ENCODE measurements at regions not wholly inside any gene's neighbourhood (a gene's known extent, or its start where the extent isn't known, plus 50 kb on each side); places are given as distances from the start of the nearest gene placed in this dataset.

DNA sequence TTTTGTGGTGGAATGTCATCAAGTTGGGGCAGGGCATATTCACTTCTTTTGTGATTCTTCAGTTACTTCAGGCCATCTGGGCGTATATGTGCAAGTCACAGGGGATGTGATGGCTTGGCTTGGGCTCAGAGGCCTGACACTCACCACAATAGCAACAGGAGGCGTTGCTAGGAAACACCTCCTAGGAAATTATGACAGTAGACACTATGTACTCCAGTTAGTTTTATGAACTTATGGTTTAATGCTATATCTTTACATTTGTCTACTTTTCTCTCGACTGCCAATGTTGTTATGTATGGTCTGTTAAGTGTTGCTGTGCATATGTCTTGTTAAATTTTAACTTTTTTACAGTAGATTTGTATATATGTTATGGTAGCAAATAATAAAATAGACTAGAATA lies 788.7 kb upstream of the GOT2 start:
- TF ChIP-seq, protein P1, sequence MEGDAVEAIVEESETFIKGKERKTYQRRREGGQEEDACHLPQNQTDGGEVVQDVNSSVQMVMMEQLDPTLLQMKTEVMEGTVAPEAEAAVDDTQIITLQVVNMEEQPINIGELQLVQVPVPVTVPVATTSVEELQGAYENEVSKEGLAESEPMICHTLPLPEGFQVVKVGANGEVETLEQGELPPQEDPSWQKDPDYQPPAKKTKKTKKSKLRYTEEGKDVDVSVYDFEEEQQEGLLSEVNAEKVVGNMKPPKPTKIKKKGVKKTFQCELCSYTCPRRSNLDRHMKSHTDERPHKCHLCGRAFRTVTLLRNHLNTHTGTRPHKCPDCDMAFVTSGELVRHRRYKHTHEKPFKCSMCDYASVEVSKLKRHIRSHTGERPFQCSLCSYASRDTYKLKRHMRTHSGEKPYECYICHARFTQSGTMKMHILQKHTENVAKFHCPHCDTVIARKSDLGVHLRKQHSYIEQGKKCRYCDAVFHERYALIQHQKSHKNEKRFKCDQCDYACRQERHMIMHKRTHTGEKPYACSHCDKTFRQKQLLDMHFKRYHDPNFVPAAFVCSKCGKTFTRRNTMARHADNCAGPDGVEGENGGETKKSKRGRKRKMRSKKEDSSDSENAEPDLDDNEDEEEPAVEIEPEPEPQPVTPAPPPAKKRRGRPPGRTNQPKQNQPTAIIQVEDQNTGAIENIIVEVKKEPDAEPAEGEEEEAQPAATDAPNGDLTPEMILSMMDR (IDR thresholded peaks at IDR 0.05; ENCODE audit: low read depth, low read length, poor library complexity, severe bottlenecking), result no peak
- no peak for TF ChIP-seq EZH2phosphoT487 (IDR thresholded peaks at IDR 0.05; ENCODE audit: borderline replicate concordance, low read length)

Data from DOHH2 (cell line).